GM23248 (cell line): ENCODE measurements at regions not wholly inside any gene's neighbourhood (a gene's known extent, or its start where the extent isn't known, plus 50 kb on each side); places are given as distances from the start of the nearest gene placed in this dataset.
A peak's percentile ranks its signal among the peaks of the same experiment; 100 is the strongest.

Experiments
- DNase-seq: peaks from one replicate; pipeline ENCODE4 v3.0.0-alpha.2; 2015
- H2AFZ ChIP-seq: fragments of 200-600 bp; sonication (generic); 2 replicates; pipeline ENCODE4 v1.6.1; 2016; ENCODE audit warnings: antibody characterized with exemption
- H3F3A ChIP-seq: fragments of 200-600 bp; sonication (generic); 2 replicates; pipeline ENCODE4 v1.6.1; 2016; ENCODE audit warnings: mild to moderate bottlenecking, antibody characterized with exemption, mixed run types; ENCODE audit not compliant: insufficient read depth
- H3K27ac ChIP-seq: fragments of 200-600 bp; sonication (generic); 2 replicates; pipeline ENCODE4 v1.5.1; 2016; ENCODE audit warnings: mild to moderate bottlenecking
- H3K27me3 ChIP-seq: fragments of 200-600 bp; sonication (generic); replicated peaks from 2 replicates; pipeline ENCODE4 v1.6.1; 2016; ENCODE audit warnings: mild to moderate bottlenecking; ENCODE audit not compliant: insufficient read depth
- H3K36me3 ChIP-seq: fragments of 200-600 bp; sonication (generic); 2 replicates; pipeline ENCODE4 v1.6.1; 2016; ENCODE audit warnings: low read depth, mild to moderate bottlenecking
- H3K4me1 ChIP-seq: fragments of 200-600 bp; sonication (generic); 2 replicates; pipeline ENCODE4 v1.6.1; 2016; ENCODE audit warnings: mild to moderate bottlenecking; ENCODE audit not compliant: insufficient read depth
- H3K4me2 ChIP-seq: fragments of 200-600 bp; sonication (generic); one replicate; pipeline ENCODE4 v1.6.1; 2016; ENCODE audit warnings: mild to moderate bottlenecking; ENCODE audit not compliant: unreplicated experiment
- H3K4me3 ChIP-seq: fragments of 200-600 bp; sonication (generic); 2 replicates; pipeline ENCODE4 v1.5.1; 2016; ENCODE audit warnings: mild to moderate bottlenecking
- H3K79me2 ChIP-seq: fragments of 200-600 bp; sonication (generic); 2 replicates; pipeline ENCODE4 v1.6.1; 2016; ENCODE audit warnings: mild to moderate bottlenecking; ENCODE audit not compliant: insufficient read depth
- H3K9ac ChIP-seq: fragments of 200-600 bp; sonication (generic); 2 replicates; pipeline ENCODE4 v1.6.1; 2016; ENCODE audit warnings: mild to moderate bottlenecking
- H3K9me2 ChIP-seq: fragments of 200-600 bp; sonication (generic); 2 replicates; pipeline ENCODE4 v1.6.1; 2016; ENCODE audit warnings: mixed run types, mild to moderate bottlenecking, moderate library complexity; ENCODE audit not compliant: insufficient read depth
- H3K9me3 ChIP-seq: fragments of 200-600 bp; sonication (generic); one replicate; pipeline ENCODE4 v1.6.1; 2017; ENCODE audit warnings: low read depth
- H4K20me1 ChIP-seq: fragments of 200-600 bp; sonication (generic); 2 replicates; pipeline ENCODE4 v1.6.0; 2016; ENCODE audit not compliant: insufficient read depth
- EZH2 ChIP-seq: fragments of 200-600 bp; sonication (generic); IDR thresholded peaks from 2 replicates; pipeline ENCODE4 v1.6.1; 2018; ENCODE audit warnings: antibody characterized with exemption, mild to moderate bottlenecking; ENCODE audit not compliant: insufficient read depth, poor library complexity, severe bottlenecking
- EZH2phosphoT487 ChIP-seq: fragments of 200-600 bp; sonication (generic); IDR thresholded peaks from 2 replicates; pipeline ENCODE4 v1.6.1; 2018; ENCODE audit warnings: antibody characterized with exemption, moderate library complexity, mild to moderate bottlenecking, low read depth; ENCODE audit not compliant: insufficient read depth
- WGBS, 2 experiments: methylation state at CpG; one replicate each; pipeline ENCODE4 v1.1.6; 2015 to 2017; ENCODE audit warnings: low lambda C conversion rate in 2 of 2, low coverage in 1 of 2; ENCODE audit errors: missing lambda C conversion rate in 2 of 2; 5-methylcytosine and 5-hydroxymethylcytosine counted together
- in situ Hi-C: fragments of 300-500 bp; cut with MboI; formaldehyde crosslinking; loops from 2 replicates; pipeline ENCODE4 v1.15.0; 2020

- Histone ChIP-seq H2AFZ (no peak overlapping the region), H3K4me2 (no peak overlapping the region), H3K79me2 (no peaks in the 10 kb centered on the region), H3K27ac (no peak overlapping the region), H3K9me3 (no peaks in the 10 kb centered on the region), H3K9ac (no peak overlapping the region), H3K9me2 (no peaks in the 10 kb centered on the region), H3K36me3 (no peaks in the 10 kb centered on the region), H3F3A (peaks cover 19% of the 10 kb centered on the region), H4K20me1 (no peaks in the 10 kb centered on the region), H3K4me3 (no peak overlapping the region), H3K27me3 (no peaks in the 10 kb centered on the region), H3K4me1 (peaks cover 20% of the 10 kb centered on the region)
- DNase-seq: no peak
- in situ Hi-C loops: no loop called here
- TF ChIP-seq EZH2phosphoT487 (no peak), EZH2 (no peak)
Observed at GRCh38 chr11:109857637-109858036, 235.6 kb upstream of the ZC3H12C start.

DNA sequence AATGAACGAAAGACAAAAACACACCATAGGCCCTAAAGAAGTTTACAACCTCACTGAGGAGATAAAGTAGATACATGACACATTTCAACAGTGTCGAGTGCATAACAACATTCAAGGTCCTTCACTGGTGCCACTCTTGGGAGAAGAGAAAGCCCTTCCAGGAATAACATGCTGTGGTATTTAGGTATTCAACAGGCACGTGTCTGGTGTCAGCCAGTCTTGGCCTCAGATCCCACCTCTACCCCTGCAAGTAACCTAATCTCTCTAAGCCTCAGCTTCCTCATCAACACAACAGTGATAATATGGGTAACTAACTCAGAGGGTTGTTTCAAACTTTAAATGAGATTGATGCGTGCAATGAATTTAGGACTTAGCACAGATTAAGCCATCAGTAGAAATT, 235.0 kb upstream of the ZC3H12C start:
- no peak for DNase-seq
- no peaks in the 10 kb centered on the region for H4K20me1 ChIP-seq
- H3K36me3 ChIP-seq: no peaks in the 10 kb centered on the region
- no peak overlapping the region for H3K4me3 ChIP-seq
- H3K79me2 ChIP-seq: no peaks in the 10 kb centered on the region
- TF ChIP-seq EZH2 (no peak), EZH2phosphoT487 (no peak)
- in situ Hi-C loops: no loop called here
- no peaks in the 10 kb centered on the region for H3K9me3 ChIP-seq
- no peak overlapping the region for H3K4me2 ChIP-seq
- H3F3A ChIP-seq: peaks cover 18% of the 10 kb centered on the region
- H3K9me2 ChIP-seq: no peaks in the 10 kb centered on the region
- WGBS, 2 experiments: 82% methylated on average over 4 of the region's 4 CpGs
- H3K27me3 ChIP-seq: no peaks in the 10 kb centered on the region
- H3K9ac ChIP-seq: no peak overlapping the region
- H3K27ac ChIP-seq: no peak overlapping the region
- H2AFZ ChIP-seq: no peak overlapping the region
- peaks cover 15% of the 10 kb centered on the region for H3K4me1 ChIP-seq

DNA sequence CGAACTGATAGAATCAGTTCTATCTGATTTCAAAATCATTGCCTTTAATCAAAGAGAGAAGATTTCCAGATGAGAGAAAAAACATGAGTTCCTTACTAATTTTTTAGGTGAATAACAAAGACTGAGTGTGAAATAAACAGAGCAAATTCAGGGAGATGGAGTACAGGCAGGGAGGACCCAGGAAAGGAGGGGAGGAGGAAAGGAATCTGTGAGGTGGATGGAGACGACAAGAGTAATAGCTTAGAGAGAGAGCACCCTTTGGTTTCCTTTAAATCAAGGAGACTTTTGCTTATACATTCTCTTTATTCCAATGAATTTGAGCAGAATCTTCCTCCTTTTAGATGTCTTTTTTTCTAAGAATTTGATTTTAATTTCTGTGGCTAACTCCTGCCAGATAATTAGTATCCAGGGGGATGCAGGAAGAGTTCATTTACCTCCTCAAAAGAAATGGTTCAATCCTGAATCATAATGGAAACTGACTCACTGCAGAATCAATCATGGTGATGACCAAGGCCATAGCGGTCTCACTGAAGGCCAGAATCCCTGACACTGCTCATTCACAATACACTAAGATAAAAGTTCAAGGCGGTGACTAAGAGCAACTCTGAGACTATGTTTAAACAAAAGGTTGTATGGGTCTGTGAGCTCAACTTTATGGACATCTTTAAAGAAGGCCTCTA, 234.0 kb upstream of the ZC3H12C start:
- Histone ChIP-seq H4K20me1 (no peaks in the 10 kb centered on the region), H3K9me3 (no peaks in the 10 kb centered on the region), H3F3A (peaks cover 26% of the 10 kb centered on the region), H3K27me3 (no peaks in the 10 kb centered on the region), H3K79me2 (no peaks in the 10 kb centered on the region), H2AFZ (peak overlapping the region; percentile 41; the same call in 1 of the 2 replicates), H3K4me2 (peak overlapping the region; percentile 20), H3K4me3 (no peak overlapping the region), H3K27ac (peak overlapping the region; percentile 48), H3K9ac (no peak overlapping the region), H3K9me2 (no peaks in the 10 kb centered on the region), H3K36me3 (no peaks in the 10 kb centered on the region), H3K4me1 (peaks cover 23% of the 10 kb centered on the region)
- TF ChIP-seq EZH2: no peak
- no peak for TF ChIP-seq EZH2phosphoT487
- WGBS, 2 experiments: 13 to 16% methylated on average over 4 of the region's 4 CpGs
- peak; percentile 89 for DNase-seq
- in situ Hi-C loops: no loop called here

- no peaks in the 10 kb centered on the region for H3K36me3 ChIP-seq
- TF ChIP-seq EZH2 (no peak), EZH2phosphoT487 (no peak)
- H4K20me1 ChIP-seq: no peaks in the 10 kb centered on the region
- no peak overlapping the region for H3K4me2 ChIP-seq
- no peak overlapping the region for H3K27ac ChIP-seq
- H3K9me3 ChIP-seq: no peaks in the 10 kb centered on the region
- 72 to 77% methylated on average over 3 of the region's 3 CpGs for WGBS, 2 experiments
- no peak overlapping the region for H3K4me3 ChIP-seq
- in situ Hi-C loops: no loop called here
- no peak overlapping the region for H3K9ac ChIP-seq
- no peaks in the 10 kb centered on the region for H3K27me3 ChIP-seq
- no peak for DNase-seq
- H2AFZ ChIP-seq: no peak overlapping the region
- H3K9me2 ChIP-seq: no peaks in the 10 kb centered on the region
- H3K79me2 ChIP-seq: no peaks in the 10 kb centered on the region
- H3F3A ChIP-seq: peaks cover 38% of the 10 kb centered on the region
- peaks cover 30% of the 10 kb centered on the region for H3K4me1 ChIP-seq
Observed at GRCh38 chr11:109862835-109863234, 230.4 kb upstream of the ZC3H12C start.

DNA sequence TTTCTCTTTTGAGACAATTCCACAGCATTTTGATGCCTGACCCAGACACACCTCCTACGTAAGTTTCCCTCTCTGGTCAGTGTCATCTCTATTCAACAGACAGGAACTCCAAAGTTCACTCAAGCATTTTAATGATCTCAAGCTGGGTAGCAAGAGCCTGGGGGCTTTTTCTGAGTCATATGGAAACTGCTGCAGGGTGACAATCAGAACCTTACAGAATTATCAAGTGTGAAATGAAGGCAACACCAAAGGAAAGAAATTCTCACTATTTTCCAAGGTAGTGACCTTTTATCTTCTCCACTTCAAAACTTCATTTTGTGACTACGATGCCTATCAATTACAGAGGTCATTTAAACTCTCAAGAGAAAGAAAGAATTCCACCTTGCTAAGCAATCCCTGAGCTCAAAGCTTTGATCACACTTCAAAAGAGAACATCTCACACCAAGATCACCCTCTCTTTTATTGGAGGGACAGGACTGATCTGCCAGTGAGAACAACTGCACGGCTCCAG, 229.0 kb upstream of the ZC3H12C start:
- Histone ChIP-seq H4K20me1 (no peaks in the 10 kb centered on the region), H3K4me2 (no peak overlapping the region), H3K36me3 (no peaks in the 10 kb centered on the region), H3K27ac (no peak overlapping the region), H3K4me1 (peaks cover 23% of the 10 kb centered on the region), H3K4me3 (no peak overlapping the region), H3F3A (peaks cover 28% of the 10 kb centered on the region), H3K9ac (no peak overlapping the region), H3K79me2 (no peaks in the 10 kb centered on the region), H3K9me2 (no peaks in the 10 kb centered on the region), H2AFZ (no peak overlapping the region), H3K9me3 (no peaks in the 10 kb centered on the region), H3K27me3 (no peaks in the 10 kb centered on the region)
- TF ChIP-seq EZH2phosphoT487: no peak
- TF ChIP-seq EZH2: no peak
- peak; percentile 21 for DNase-seq
- in situ Hi-C loops: no loop called here
- 65 to 72% methylated on average over 3 of the region's 3 CpGs for WGBS, 2 experiments
